ENCODE measurements at regions not wholly inside any gene's neighbourhood (a gene's known extent, or its start where the extent isn't known, plus 50 kb on each side); places are given as distances from the start of the nearest gene placed in this dataset.
A peak's percentile ranks its signal among the peaks of the same experiment; 100 is the strongest.

GRCh38 chr3:157606011-157606851 is 103.0 kb upstream of the VEPH1 start:
- H3K4me3 ChIP-seq (ENCODE audit: low read depth, low read length): no peak overlapping the region
- peak; percentile 49 for DNase-seq (ENCODE audit: low read depth)
- TF ChIP-seq CTCF (IDR thresholded peaks at IDR 0.05; ENCODE audit: low read depth, low read length, missing control alignments): peak; percentile 95
- in situ Hi-C loops (cut with HindIII; ENCODE audit: low sequenced_read_pairs): no loop called here

- no peak for TF ChIP-seq CTCF (IDR thresholded peaks at IDR 0.05; ENCODE audit: low read depth, low read length, missing control alignments)
- no peak for DNase-seq (ENCODE audit: low read depth)
- no peak overlapping the region for H3K4me3 ChIP-seq (ENCODE audit: low read depth, low read length)
- in situ Hi-C loops (cut with HindIII; ENCODE audit: low sequenced_read_pairs): no loop called here
Observed at GRCh38 chr3:157605356-157605755, 102.1 kb upstream of the VEPH1 start.

GRCh38 chr3:157602424-157602823 is 99.2 kb upstream of the VEPH1 start:
- TF ChIP-seq CTCF (IDR thresholded peaks at IDR 0.05; ENCODE audit: low read depth, low read length, missing control alignments): no peak
- H3K4me3 ChIP-seq (ENCODE audit: low read depth, low read length): no peak overlapping the region
- in situ Hi-C loops (cut with HindIII; ENCODE audit: low sequenced_read_pairs): no loop called here
- no peak for DNase-seq (ENCODE audit: low read depth)

GRCh38 chr3:157595259-157595658 is 92.0 kb upstream of the VEPH1 start:
- no peak overlapping the region for H3K4me3 ChIP-seq (ENCODE audit: low read depth, low read length)
- no peak for DNase-seq (ENCODE audit: low read depth)
- in situ Hi-C loops (cut with HindIII; ENCODE audit: low sequenced_read_pairs): no loop called here
- TF ChIP-seq CTCF (IDR thresholded peaks at IDR 0.05; ENCODE audit: low read depth, low read length, missing control alignments): no peak

GRCh38 chr3:157594413-157594812 is 91.2 kb upstream of the VEPH1 start:
- H3K4me3 ChIP-seq (ENCODE audit: low read depth, low read length): no peak overlapping the region
- no peak for DNase-seq (ENCODE audit: low read depth)
- TF ChIP-seq CTCF (IDR thresholded peaks at IDR 0.05; ENCODE audit: low read depth, low read length, missing control alignments): no peak
- in situ Hi-C loops (cut with HindIII; ENCODE audit: low sequenced_read_pairs): no loop called here

GRCh38 chr3:157592769-157593168 is 89.6 kb upstream of the VEPH1 start:
- DNase-seq (ENCODE audit: low read depth): no peak
- in situ Hi-C loops (cut with HindIII; ENCODE audit: low sequenced_read_pairs): no loop called here
- TF ChIP-seq CTCF (IDR thresholded peaks at IDR 0.05; ENCODE audit: low read depth, low read length, missing control alignments): no peak
- no peak overlapping the region for H3K4me3 ChIP-seq (ENCODE audit: low read depth, low read length)

Data from astrocyte of the cerebellum (primary cell).